ENCODE measurements at regions not wholly inside any gene's neighbourhood (a gene's known extent, or its start where the extent isn't known, plus 50 kb on each side); places are given as distances from the start of the nearest gene placed in this dataset.
"Not testable (repeated sequence)": the region's sequence is repeated elsewhere in the genome, so short reads cannot be mapped to it uniquely, and the experiment has no call there.

- no peak for DNase-seq
Measured at GRCh38 chr3:31053299-31053698, 158.8 kb upstream of the GADL1 start.

GRCh38 chr3:31054032-31054431, 159.6 kb upstream of the GADL1 start:
- no peak for DNase-seq

GRCh38 chr3:31055757-31056156, 161.3 kb upstream of the GADL1 start:
- no peak for DNase-seq

- DNase-seq, result no peak
Measured at GRCh38 chr3:31057891-31058290, 163.4 kb upstream of the GADL1 start.

GRCh38 chr3:31064021-31064420, 169.6 kb upstream of the GADL1 start:
- DNase-seq, result peak; percentile 37

- peak; percentile 30 for DNase-seq
Measured at GRCh38 chr3:31065765-31066164, 171.3 kb upstream of the GADL1 start.

GRCh38 chr3:31067004-31067403, 172.5 kb upstream of the GADL1 start:
- DNase-seq, result no peak

GRCh38 chr3:31075471-31075870, 181.0 kb upstream of the GADL1 start:
- DNase-seq, result no peak

GRCh38 chr3:31075876-31076275, 181.4 kb upstream of the GADL1 start:
- DNase-seq, result no peak

- no peak for DNase-seq
Measured at GRCh38 chr3:31077021-31077601, 182.7 kb upstream of the GADL1 start.

GRCh38 chr3:31077826-31078225, 183.4 kb upstream of the GADL1 start:
- DNase-seq, result no peak

- no peak for DNase-seq
Measured at GRCh38 chr3:31079689-31080088, 185.2 kb upstream of the GADL1 start.

GRCh38 chr3:31081018-31081662, 186.7 kb upstream of the GADL1 start:
- DNase-seq, result no peak

GRCh38 chr3:31086148-31086547, 191.7 kb upstream of the GADL1 start:
- DNase-seq, result no peak

GRCh38 chr3:31086698-31087097, 192.2 kb upstream of the GADL1 start:
- peak; percentile 41 for DNase-seq

- DNase-seq, result no peak
Measured at GRCh38 chr3:31091748-31092147, 197.3 kb upstream of the GADL1 start.

GRCh38 chr3:31092748-31093589, 198.5 kb upstream of the GADL1 start:
- DNase-seq, result no peak

GRCh38 chr3:31093606-31094005, 199.1 kb upstream of the GADL1 start:
- no peak for DNase-seq

- no peak for DNase-seq
Measured at GRCh38 chr3:31094048-31094447, 199.6 kb upstream of the GADL1 start.

- no peak for DNase-seq
Measured at GRCh38 chr3:31095255-31095654, 200.8 kb upstream of the GADL1 start.

- DNase-seq, result peak; percentile 36
Measured at GRCh38 chr3:31096661-31097395, 202.4 kb upstream of the GADL1 start.

- DNase-seq, result no peak
Measured at GRCh38 chr3:31100519-31100918, 206.1 kb upstream of the GADL1 start.

- not testable (repeated sequence) for DNase-seq
Measured at GRCh38 chr3:31101285-31101684, 206.8 kb upstream of the GADL1 start.
